ENCODE measurements at regions not wholly inside any gene's neighbourhood (a gene's known extent, or its start where the extent isn't known, plus 50 kb on each side); places are given as distances from the start of the nearest gene placed in this dataset.

DNA sequence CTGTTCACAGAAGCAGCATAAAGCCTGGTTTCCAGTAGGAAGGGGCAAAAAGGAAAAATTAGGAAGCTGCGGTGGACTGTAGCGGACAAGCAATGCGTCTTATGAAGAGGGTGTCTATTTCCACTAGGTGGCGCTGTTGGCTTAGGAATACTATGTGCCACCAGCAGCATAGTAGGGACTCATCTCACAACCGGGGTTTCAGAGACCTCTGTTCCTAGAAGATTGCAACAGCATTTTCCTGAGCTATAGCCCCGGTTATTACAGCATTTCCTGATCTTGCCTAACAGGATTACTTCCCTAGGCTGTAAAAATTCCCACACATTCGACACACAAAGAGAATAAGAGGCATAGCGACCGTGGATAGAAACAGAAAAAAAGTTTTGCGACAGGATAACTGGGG is 683.0 kb downstream of the TBL1XR1 start:
- TF ChIP-seq, protein P1, sequence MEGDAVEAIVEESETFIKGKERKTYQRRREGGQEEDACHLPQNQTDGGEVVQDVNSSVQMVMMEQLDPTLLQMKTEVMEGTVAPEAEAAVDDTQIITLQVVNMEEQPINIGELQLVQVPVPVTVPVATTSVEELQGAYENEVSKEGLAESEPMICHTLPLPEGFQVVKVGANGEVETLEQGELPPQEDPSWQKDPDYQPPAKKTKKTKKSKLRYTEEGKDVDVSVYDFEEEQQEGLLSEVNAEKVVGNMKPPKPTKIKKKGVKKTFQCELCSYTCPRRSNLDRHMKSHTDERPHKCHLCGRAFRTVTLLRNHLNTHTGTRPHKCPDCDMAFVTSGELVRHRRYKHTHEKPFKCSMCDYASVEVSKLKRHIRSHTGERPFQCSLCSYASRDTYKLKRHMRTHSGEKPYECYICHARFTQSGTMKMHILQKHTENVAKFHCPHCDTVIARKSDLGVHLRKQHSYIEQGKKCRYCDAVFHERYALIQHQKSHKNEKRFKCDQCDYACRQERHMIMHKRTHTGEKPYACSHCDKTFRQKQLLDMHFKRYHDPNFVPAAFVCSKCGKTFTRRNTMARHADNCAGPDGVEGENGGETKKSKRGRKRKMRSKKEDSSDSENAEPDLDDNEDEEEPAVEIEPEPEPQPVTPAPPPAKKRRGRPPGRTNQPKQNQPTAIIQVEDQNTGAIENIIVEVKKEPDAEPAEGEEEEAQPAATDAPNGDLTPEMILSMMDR (CRISPR knock-in tag; IDR thresholded peaks at IDR 0.05): peak; percentile 88
- no peak for TF ChIP-seq ZNF724P (CRISPR knock-in tag; IDR thresholded peaks at IDR 0.05; ENCODE audit: borderline replicate concordance)
- TF ChIP-seq ZNF343 (CRISPR knock-in tag; IDR thresholded peaks at IDR 0.05): no peak
- TF ChIP-seq, protein P2, sequence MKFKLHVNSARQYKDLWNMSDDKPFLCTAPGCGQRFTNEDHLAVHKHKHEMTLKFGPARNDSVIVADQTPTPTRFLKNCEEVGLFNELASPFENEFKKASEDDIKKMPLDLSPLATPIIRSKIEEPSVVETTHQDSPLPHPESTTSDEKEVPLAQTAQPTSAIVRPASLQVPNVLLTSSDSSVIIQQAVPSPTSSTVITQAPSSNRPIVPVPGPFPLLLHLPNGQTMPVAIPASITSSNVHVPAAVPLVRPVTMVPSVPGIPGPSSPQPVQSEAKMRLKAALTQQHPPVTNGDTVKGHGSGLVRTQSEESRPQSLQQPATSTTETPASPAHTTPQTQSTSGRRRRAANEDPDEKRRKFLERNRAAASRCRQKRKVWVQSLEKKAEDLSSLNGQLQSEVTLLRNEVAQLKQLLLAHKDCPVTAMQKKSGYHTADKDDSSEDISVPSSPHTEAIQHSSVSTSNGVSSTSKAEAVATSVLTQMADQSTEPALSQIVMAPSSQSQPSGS (CRISPR knock-in tag; IDR thresholded peaks at IDR 0.05): no peak
- no peak for TF ChIP-seq SIN3A (IDR thresholded peaks at IDR 0.05; ENCODE audit: borderline replicate concordance, low read depth, low read length)
- TF ChIP-seq NFIC (IDR thresholded peaks at IDR 0.05; ENCODE audit: low read length): no peak
- no peak for TF ChIP-seq SMYD3 (CRISPR knock-in tag; IDR thresholded peaks at IDR 0.05)
- no peak for TF ChIP-seq TCF12 (IDR thresholded peaks at IDR 0.05)
- no peak for TF ChIP-seq TCF12 (CRISPR knock-in tag; IDR thresholded peaks at IDR 0.05)
- TF ChIP-seq, protein P3, sequence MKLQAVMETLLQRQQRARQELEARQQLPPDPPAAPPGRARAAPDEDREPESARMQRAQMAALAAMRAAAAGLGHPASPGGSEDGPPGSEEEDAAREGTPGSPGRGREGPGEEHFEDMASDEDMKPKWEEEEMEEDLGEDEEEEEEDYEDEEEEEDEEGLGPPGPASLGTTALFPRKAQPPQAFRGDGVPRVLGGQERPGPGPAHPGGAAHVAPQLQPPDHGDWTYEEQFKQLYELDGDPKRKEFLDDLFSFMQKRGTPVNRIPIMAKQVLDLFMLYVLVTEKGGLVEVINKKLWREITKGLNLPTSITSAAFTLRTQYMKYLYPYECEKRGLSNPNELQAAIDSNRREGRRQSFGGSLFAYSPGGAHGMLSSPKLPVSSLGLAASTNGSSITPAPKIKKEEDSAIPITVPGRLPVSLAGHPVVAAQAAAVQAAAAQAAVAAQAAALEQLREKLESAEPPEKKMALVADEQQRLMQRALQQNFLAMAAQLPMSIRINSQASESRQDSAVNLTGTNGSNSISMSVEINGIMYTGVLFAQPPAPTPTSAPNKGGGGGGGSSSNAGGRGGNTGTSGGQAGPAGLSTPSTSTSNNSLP (IDR thresholded peaks at IDR 0.05; ENCODE audit: low read depth, low read length): no peak
- no peak for TF ChIP-seq CAMTA2 (CRISPR knock-in tag; IDR thresholded peaks at IDR 0.05; ENCODE audit: borderline replicate concordance)
- TF ChIP-seq ZNF737 (CRISPR knock-in tag; IDR thresholded peaks at IDR 0.05; ENCODE audit: borderline replicate concordance): no peak
- TF ChIP-seq JARID2 (CRISPR knock-in tag; IDR thresholded peaks at IDR 0.05; ENCODE audit: insufficient replicate concordance): no peak
- no peak for TF ChIP-seq CHD2 (IDR thresholded peaks at IDR 0.05; ENCODE audit: low read depth, low read length)
- TF ChIP-seq KAT8 (CRISPR knock-in tag; IDR thresholded peaks at IDR 0.05): no peak
